ENCODE measurements at regions not wholly inside any gene's neighbourhood (a gene's known extent, or its start where the extent isn't known, plus 50 kb on each side); places are given as distances from the start of the nearest gene placed in this dataset.
"Not testable (repeated sequence)": the region's sequence is repeated elsewhere in the genome, so short reads cannot be mapped to it uniquely, and the experiment has no call there.

DNA sequence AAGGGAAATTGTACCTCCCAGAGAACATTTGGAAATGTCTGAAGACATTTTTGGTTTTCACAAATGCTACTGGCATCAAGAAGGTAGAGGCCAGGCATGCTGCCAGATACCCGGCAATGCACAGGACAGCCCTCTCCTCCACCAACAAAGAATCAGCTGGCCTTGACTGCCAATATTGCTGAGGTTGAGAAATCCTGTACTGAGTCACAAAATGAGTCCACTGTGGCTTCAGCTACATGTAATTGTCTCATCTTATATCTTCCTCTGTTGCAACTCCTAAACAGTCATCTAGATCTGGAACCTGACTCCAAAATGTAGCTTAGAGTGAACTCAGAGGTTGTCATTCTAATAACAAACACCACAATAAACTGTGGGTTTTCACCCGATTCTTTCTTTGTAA is 327.5 kb upstream of the POGK start:
- peak; percentile 87 for DNase-seq

DNA sequence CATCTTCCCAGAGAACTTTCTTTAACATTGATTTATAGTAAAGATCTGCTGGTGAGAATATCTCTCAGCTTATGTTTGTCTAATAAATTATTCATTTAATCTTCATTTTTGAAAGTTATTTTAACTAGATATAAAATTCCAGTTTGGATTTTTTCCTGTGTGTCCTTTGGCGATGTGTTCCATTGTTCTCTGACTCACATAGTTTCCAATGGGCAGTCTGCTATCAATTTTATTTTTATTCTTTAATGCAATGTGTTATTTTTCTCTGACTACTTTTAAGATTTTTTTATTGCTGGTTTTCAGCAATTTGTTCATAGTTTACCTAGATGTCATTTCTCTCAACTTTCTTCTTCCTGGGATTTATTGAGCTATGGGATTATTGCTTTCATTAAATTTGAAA is 325.2 kb upstream of the POGK start:
- DNase-seq = no peak

DNA sequence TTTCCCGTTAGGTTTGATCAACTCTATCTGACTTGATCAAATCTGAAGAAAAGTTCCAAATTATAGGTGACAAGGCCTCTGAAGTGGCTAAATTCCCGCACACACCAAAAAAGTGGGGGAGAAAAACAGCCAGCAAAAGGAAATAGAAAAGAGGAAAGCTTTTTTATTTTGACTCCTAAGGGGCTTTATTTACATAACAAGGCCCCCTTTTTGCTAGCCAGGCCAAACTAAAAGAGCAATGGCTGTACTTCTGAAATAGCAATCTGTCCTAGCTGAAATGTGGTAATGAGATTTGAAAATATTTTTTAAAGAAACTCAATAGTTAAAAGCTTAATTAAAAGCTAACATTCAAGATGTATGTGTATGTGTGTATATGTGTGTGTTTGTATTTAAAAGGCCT is 311.5 kb upstream of the POGK start:
- no peak for DNase-seq

DNA sequence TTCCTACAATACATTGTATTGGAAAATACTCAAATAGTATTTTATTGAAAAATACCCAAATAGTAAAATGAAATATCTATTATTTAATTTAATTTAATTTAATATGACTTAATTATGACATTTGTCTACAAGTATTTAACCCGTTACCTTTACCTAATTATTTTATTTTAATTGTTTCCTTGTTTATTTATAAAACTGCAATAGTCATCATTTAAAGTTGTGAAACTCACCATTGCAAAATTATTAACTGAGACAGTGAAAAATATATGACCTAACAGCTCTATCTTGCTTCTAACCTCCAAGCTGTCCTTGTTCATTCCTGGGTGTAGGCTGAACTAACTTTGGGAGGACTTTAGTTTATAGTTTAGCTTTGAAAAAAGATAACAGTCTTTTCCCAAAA is 300.6 kb upstream of the POGK start:
- no peak for DNase-seq

DNA sequence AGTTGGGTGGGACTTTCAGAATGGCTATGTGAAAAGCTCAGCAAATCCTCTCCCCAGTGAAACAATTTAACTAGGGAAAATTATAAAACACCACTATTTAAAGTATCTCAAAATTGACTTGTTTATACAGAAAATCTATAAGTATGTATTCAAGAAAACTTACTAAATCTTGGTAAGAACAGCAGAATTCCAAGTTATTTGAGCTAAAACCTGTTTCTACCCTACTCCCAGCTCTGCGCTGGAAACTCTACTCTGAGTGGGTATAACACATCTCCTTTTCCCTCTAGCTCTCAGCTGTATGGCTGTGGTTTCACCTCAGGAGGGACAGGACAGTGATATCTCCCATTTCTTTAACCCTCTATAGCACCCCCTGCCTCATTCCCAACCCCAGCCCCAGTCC is 295.2 kb upstream of the POGK start:
- DNase-seq = no peak

DNA sequence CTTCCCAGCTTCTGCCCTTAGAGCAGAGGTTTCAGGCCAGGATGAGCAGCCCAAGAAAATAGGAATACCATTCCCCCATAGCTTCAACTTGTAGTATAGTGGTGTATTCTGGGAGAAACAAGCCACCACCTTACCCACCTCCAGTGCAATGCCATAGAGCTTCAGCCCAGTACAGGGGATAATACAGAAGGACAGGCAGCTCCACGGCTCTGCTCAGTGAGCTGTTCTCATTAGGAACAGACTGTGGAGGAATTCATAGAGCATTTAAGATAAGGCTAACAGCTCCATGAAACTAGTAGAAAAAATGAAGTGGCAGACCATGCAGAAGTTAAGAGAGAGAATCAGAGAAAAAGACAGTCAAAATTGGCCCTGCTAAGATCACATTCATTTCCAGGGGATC is 294.7 kb upstream of the POGK start:
- DNase-seq = no peak

DNA sequence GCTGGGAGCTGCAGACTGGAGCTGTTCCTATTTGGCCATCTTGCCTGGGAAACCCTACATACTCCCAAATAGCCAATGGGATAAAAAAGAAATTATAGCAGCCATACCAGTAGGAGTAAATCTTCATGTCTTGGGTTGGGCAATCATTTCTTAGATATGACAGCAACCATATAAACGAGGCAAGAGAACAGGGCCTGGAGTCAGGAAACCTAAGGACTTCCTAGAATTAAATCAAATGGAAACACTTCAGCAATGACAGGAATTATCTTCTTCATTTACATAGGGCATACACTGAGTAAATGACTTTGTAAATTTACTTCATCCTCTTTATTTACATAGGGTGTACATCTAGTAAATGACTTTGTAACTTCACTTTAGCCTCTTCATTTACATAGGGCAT is 286.6 kb upstream of the POGK start:
- DNase-seq = no peak

DNA sequence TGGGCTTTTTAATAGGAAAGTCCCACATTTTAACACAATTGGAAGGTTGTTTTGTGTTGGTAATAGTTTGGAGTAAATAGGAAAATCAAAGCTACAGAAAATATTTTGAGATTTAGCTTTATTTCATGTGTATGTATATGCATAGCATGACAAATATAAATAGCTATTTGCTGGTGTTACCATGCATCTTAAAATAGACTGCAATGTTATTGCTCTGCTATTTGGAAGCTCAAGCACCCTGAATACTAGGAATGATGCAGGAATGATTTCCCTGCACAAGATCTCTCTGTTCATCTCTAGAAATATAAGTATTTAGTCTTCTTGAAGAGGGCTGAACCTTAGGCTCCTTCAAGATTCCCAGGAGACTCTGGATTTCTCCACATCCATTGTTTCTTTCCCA is 268.3 kb upstream of the POGK start:
- DNase-seq = no peak

DNA sequence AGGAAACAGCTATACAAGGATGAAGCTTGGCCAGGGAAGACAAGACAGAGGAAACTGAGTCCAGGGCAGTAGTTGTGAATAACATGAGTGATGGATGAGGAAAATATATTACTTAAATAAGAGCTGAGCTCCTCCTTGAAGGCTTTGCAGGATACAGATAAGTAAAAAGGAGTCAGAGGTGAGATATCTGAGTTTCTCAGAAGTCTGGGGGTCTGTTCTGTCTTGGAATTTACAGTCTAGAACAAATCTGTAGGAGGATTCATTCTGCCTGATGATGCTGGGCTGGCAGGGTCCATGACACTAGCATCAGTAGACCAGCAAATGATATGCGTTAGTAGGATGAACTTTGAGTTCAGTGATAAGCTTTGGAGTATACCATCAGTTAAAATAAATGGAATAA is 266.1 kb upstream of the POGK start:
- DNase-seq = no peak

DNA sequence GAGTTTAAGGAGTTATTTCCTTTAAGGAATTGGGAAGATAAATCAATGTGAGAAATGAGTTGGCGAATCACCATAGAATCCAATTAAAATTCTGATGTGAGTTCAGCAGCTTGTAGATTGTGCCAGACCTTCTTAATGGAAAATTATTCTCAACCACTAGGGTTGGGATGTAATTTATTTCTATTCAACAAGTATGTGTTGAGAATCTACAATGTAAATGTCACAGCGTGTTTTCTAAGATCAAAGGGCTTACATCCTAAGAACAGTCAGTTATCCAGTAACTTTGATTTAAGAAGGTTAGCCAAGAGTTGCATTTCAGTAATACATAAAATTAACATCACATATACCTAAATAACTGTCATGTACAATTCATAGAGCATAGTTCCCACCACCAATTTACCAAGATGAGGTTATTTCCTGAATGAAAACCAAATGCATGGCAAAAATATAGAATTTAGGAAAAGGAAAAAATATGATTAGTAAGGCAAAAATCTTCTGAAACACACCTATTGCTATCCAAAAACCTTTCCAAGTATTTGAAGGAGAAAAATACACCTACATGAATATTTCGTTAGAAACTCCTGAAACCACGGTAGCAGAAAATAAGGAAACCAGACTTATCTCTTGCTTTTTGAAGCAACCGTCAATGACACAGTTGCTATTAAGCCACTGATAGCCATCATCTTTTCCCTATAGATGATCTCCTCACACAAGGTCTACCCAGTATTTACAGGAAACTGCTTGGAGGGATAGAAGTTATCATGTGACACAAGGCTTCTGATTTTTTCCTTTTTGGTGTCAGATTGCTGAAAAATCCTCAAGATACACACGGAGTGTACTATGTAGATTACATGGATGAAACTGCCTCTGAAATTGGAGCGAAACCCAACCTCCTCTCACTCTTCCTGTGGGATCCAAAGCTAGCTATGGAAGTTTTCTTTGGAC is 259.4 kb upstream of the POGK start:
- DNase-seq = no peak

DNA sequence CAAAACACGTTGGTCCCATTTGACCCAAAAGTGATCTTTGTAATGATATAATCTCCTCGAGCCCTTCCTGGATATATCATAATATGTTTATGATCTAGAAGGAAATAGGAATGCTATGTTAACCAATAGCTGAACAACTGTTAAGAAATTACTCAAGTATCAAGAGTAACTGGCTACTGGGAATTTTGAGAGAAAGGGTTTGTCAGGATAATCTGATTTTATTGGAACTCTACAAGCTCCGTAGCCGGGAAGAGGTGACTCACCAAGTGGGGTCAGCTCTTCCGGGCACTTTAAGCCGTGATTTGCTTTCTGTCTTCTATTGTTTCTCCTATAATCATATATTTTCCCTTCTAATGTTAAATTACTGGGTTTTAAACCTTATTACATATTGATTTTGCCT is 250.5 kb upstream of the POGK start:
- DNase-seq = no peak

DNA sequence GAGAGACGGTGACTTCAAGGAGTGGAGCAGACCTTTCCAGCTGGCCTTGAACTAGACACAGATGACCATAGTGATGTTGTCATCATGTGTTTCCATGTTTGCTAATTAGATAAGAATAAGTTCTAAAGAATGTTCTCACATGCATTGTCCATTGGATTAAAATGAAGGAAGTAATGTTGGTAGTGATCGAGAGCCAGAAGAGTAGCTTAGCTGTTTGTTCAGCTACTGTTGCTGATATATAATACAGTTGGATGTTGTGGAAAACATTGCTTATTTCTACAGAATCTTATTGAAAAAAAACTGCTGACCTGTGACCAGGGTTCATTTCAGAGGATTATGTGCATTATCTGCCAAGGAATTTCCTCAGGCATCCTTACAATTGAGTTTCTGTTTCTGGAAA is 249.1 kb upstream of the POGK start:
- DNase-seq = no peak

DNA sequence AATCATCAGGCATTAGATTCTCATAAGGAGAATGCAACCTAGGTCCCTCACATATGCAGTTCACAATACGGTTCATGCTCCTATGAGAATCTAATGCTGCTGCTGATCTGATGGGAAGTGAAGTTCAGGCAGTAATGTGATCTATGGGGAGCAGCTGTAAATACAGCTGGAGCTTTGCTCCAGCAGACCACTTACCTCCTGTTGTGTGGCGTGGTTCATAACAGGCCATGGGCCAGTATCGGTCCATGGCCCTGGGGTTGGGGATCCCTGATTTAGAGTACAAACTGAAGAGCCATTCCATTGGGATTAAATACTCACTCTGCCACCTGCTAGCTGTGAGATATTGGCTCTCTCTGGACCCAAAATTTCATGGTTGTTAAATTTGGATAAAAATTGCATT is 244.6 kb upstream of the POGK start:
- no peak for DNase-seq

DNA sequence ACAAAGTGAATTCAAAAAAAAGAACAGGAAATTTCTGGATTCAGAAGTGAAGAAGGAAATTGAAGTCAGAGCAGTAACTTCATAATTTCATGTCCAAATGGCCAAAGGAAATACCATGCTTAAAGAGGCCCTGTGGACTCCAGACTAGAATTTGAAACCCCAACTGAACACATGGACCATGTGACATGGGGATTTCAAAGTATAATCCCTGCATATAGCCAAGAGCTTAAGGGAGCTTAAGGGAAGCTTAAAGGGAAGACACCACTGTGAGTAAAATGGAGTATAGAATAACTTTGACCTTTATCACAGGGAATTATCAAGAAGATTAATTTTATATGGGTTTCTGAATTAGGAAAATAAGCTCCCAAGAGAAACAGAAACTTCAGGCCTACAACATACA is 241.8 kb upstream of the POGK start:
- no peak for DNase-seq

DNA sequence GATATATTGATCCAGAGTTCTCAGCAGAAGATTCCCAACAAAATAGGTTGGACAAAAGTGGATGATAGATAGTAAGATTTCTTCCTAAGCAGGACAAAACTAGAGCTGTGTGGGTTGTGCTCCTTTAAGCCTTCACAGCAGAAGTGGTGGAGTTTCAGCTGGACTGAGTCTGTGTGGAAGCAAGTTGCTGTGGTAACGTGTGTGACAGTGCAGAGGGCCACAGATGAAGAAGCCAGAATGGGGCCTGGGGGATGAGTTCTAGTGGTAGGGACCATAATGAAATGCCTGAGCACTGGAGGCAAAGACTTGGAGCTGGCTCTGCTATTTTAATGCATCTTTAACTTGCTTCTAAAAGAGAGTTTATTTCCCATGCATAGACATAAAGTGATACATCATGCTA is 238.7 kb upstream of the POGK start:
- no peak for DNase-seq

DNA sequence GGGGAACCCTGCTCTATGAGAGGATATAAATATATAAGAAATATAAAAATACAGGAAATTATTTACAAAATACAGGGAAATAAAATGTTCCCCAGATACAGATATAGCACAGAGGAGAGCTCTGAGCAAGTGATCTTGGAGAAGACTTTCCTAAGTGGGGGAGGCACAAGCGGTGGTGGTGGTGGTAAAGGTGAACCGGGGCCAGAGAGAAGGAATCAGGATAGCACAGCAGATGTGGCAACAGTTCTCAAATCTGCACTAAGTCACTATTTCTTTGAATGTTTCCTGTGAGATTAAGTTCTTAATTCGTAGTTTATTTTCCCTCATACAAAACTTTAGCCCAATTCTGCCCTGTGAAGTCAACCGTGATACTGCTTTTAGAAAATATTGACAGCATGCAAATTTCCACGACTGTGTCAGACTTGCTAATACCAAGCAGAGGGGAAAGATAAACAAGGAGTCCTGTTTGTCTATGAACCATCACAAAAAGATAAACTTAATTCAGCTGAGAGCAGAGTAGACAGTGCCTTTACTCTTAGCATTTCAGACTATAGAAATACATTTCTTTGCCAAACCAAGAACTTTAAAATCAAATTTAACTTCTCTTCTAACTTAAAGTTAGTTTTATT is 237.5 kb upstream of the POGK start:
- no peak for DNase-seq

DNA sequence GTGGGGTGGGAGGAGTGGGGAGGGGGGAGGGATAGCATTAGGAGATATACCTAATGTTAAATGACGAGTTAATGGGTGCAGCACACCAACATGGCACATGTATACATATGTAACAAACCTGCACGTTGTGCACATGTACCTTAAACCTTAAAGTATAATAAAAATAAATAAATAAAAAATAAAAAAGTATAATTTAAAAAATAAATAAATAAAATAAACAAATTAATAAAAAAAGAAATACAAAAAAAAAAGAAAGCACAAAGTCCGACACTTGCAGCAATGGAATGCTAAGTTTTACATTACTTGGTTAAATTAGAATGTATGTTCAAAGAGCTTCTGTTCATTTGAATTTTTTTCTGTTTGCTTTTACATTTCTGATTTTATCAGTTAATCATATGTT is 236.5 kb upstream of the POGK start:
- DNase-seq = not testable (repeated sequence)

DNA sequence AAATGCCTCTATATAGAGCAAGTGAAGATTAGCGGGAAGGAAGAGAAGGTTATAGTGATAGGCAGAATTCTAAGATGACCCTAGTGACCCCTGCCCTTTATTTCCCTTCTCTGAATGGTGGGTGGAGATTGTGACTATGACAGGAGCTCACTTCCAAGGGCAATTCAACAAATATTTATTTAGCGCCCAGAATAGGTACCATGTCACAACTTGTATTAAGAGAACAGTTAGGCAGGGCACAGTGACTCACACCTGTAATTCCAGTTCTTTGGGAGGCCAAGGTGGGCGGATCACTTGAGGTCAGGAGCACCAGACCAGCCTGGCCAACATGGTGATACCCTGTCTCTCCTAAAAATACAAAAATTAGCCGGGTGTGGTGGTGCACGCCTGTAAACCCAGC is 236.0 kb upstream of the POGK start:
- no peak for DNase-seq

DNA sequence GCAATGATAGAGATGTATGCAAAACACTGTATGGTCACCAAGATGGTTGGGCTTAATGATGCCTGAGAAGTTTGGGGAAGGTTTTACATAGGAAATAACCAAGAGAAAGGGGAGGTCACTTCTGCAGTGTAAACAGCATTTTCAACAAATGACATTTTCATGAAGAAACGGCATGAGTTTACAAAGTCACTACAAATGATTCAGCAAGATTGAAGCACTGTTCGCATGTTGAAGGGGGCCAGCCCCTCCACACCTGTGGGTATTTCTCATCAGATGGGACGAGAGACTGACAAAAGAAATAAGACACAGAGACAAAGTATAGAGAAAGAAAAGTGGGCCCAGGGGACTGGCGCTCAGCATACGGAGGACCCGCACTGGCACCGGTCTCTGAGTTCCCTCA is 234.1 kb upstream of the POGK start:
- no peak for DNase-seq

DNA sequence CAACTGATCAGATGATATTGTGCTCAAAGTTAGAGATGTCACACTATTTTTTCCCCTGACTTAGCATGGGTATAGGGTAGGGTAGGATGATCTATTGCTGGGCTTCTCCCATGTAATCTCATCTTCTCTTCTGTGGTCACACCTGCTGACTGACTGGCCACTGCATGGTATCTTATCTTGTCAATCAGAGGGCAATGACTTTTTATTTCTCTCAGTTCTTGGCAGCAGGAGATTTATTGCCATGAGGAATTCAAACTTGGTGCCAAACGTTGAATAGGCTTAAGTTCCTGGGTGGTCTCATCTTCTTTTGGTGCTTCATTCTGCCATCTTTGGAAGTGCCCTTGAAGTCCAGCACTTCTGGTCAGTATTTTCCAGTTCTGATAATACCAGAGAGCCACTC is 226.4 kb upstream of the POGK start:
- DNase-seq = no peak

DNA sequence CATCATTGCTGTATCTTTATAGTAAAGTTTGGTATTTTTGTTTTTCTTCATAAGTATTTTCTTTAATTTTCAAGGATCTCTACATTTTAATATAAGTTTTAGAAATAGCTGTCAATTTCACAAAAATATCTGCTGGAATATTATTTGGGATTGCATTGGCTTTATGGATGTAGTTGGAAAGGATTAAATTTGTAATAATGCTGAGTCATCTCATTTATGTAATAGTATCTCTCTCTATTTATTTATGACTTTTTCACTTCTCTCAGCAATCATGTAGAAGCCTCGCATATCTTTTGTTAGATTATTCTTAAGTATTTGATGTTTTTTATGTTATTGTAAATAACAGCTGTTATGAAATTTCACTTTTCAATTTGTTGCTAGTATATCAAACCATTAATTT is 223.1 kb upstream of the POGK start:
- DNase-seq = no peak

DNA sequence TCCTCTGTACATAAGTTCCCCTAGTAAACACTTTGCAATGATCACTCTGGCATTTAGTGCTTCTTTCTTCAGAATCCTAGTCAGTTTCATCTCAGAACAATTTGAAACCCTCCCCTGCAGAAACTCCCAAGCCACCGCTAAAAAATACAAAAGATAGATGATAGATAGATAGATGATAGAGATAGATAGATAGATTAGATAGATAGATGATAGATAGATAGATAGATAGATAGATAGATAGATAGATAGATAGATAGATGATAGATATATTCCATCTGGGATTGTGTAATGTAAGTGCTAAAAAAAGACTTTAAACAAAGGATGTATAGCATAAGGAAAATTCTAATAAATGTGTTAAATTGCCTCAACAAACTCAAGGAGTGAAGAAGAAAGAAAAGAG is 212.6 kb upstream of the POGK start:
- no peak for DNase-seq

DNA sequence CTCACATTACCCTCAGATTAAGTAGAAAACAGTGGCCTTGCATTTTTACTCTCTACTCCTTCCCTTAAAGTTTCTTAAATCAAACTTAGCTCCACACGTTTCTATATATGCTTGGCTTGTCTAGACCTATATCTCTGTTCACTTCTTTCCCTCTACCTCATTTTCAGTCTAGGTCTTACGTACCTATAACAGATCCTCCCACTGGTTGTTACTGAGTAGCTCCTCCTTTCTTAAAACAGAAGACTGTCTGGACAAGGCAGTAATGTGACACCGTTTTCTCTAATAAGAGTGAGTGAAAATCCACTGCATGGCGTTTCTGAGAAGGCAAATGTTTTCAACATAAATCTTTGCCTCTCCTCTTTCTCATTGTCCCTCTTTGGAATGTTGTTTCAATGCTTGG is 211.7 kb upstream of the POGK start:
- no peak for DNase-seq

DNA sequence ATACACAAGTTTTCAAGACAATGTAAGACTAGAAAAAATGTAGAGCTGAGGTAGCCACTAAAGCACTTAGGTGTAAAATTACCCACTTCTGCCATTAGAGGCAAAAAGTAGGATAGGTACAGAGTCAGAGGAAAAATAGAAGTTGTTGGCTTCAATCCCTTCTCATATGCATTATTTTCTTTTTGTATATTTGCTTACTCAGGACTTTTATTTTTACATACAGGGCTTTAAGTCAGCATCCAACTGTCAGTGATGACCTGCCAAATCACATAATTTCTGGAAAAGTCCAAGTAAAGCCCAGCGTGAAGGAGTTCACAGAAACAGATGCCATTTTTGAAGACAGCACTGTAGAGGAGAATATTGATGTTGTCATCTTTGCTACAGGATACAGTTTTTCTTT is 211.0 kb upstream of the POGK start:
- DNase-seq = no peak

DNA sequence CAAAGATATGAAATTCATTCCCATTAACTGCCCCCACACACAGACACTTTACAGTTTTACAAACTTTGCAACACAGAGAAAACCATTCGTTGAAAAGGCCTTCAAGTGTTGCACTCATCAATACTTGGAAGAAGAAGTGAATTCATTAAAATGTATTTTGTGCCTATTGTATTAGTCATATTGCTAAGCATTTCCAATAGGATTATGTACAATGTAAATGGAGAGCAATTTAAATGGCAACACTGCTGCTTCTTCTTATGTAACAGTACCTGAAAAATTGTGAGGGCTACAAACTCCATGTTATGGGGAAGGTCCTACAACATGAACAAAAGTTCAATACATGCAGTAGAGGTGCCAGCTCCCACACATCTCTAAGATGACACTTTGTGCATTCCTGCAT is 209.3 kb upstream of the POGK start:
- DNase-seq = no peak

All from suppressor macrophage treated with lipopolysaccharide for 4 hours (primary cell).